ENCODE measurements at regions not wholly inside any gene's neighbourhood (a gene's known extent, or its start where the extent isn't known, plus 50 kb on each side); places are given as distances from the start of the nearest gene placed in this dataset.

- Histone ChIP-seq H3K4me3 (no peak overlapping the region), H3K9me3 (no peaks in the 10 kb centered on the region), H3K4me1 (peaks cover 21% of the 10 kb centered on the region), H3K27me3 (no peaks in the 10 kb centered on the region), H3K27ac (no peak overlapping the region), H3K36me3 (ENCODE audit: low read depth, missing control alignments) (no peaks in the 10 kb centered on the region)
- intact Hi-C loops (cut with DNase I; ENCODE audit: low total_unique reads), result no loop called here
- no peak for DNase-seq
- WGBS, 2 donors, result 64 to 83% methylated on average over 1 of the region's 1 CpG
- TF ChIP-seq, protein P1, sequence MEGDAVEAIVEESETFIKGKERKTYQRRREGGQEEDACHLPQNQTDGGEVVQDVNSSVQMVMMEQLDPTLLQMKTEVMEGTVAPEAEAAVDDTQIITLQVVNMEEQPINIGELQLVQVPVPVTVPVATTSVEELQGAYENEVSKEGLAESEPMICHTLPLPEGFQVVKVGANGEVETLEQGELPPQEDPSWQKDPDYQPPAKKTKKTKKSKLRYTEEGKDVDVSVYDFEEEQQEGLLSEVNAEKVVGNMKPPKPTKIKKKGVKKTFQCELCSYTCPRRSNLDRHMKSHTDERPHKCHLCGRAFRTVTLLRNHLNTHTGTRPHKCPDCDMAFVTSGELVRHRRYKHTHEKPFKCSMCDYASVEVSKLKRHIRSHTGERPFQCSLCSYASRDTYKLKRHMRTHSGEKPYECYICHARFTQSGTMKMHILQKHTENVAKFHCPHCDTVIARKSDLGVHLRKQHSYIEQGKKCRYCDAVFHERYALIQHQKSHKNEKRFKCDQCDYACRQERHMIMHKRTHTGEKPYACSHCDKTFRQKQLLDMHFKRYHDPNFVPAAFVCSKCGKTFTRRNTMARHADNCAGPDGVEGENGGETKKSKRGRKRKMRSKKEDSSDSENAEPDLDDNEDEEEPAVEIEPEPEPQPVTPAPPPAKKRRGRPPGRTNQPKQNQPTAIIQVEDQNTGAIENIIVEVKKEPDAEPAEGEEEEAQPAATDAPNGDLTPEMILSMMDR (IDR thresholded peaks at IDR 0.05), result no peak
- no peak for TF ChIP-seq POLR2A (IDR thresholded peaks at IDR 0.05)
Measured at GRCh38 chr11:130642994-130643393, 194.5 kb downstream of the ADAMTS15 start.

GRCh38 chr11:130644187-130644586 is 195.7 kb downstream of the ADAMTS15 start:
- Histone ChIP-seq H3K27ac (no peak overlapping the region), H3K9me3 (no peaks in the 10 kb centered on the region), H3K4me3 (no peak overlapping the region), H3K36me3 (ENCODE audit: low read depth, missing control alignments) (no peaks in the 10 kb centered on the region), H3K27me3 (no peaks in the 10 kb centered on the region), H3K4me1 (peaks cover 22% of the 10 kb centered on the region)
- TF ChIP-seq, protein P1 (IDR thresholded peaks at IDR 0.05), result no peak
- TF ChIP-seq POLR2A (IDR thresholded peaks at IDR 0.05), result no peak
- 53 to 62% methylated on average over 11 of the region's 11 CpGs for WGBS, 2 donors
- DNase-seq, result no peak
- intact Hi-C loops (cut with DNase I; ENCODE audit: low total_unique reads), result no loop called here

- no peaks in the 10 kb centered on the region for H3K36me3 ChIP-seq (ENCODE audit: low read depth, missing control alignments)
- no peaks in the 10 kb centered on the region for H3K9me3 ChIP-seq
- peaks cover 23% of the 10 kb centered on the region for H3K4me1 ChIP-seq
- 91 to 93% methylated on average over 10 of the region's 10 CpGs for WGBS, 2 donors
- no peak for TF ChIP-seq POLR2A (IDR thresholded peaks at IDR 0.05)
- TF ChIP-seq, protein P1 (IDR thresholded peaks at IDR 0.05), result no peak
- no peak overlapping the region for H3K4me3 ChIP-seq
- H3K27me3 ChIP-seq, result no peaks in the 10 kb centered on the region
- no peak for DNase-seq
- intact Hi-C loops (cut with DNase I; ENCODE audit: low total_unique reads), result no loop called here
- no peak overlapping the region for H3K27ac ChIP-seq
Measured at GRCh38 chr11:130645164-130645842, 196.9 kb downstream of the ADAMTS15 start.

- H3K27me3 ChIP-seq, result no peaks in the 10 kb centered on the region
- H3K4me3 ChIP-seq, result no peak overlapping the region
- DNase-seq, result no peak
- H3K36me3 ChIP-seq (ENCODE audit: low read depth, missing control alignments), result no peaks in the 10 kb centered on the region
- 86 to 93% methylated on average over 6 of the region's 6 CpGs for WGBS, 2 donors
- no peak overlapping the region for H3K27ac ChIP-seq
- intact Hi-C loops (cut with DNase I; ENCODE audit: low total_unique reads), result no loop called here
- no peaks in the 10 kb centered on the region for H3K9me3 ChIP-seq
- TF ChIP-seq POLR2A (IDR thresholded peaks at IDR 0.05), result no peak
- TF ChIP-seq, protein P1 (IDR thresholded peaks at IDR 0.05), result no peak
- peaks cover 23% of the 10 kb centered on the region for H3K4me1 ChIP-seq
Measured at GRCh38 chr11:130645843-130646197, 197.4 kb downstream of the ADAMTS15 start.

- Histone ChIP-seq H3K27me3 (no peaks in the 10 kb centered on the region), H3K4me1 (peaks cover 23% of the 10 kb centered on the region), H3K9me3 (no peaks in the 10 kb centered on the region), H3K4me3 (no peak overlapping the region), H3K27ac (no peak overlapping the region), H3K36me3 (ENCODE audit: low read depth, missing control alignments) (no peaks in the 10 kb centered on the region)
- 61 to 66% methylated on average over 3 of the region's 3 CpGs for WGBS, 2 donors
- TF ChIP-seq, protein P1 (IDR thresholded peaks at IDR 0.05), result no peak
- no peak for TF ChIP-seq POLR2A (IDR thresholded peaks at IDR 0.05)
- intact Hi-C loops (cut with DNase I; ENCODE audit: low total_unique reads), result no loop called here
- DNase-seq, result no peak
Measured at GRCh38 chr11:130646881-130647280, 198.4 kb downstream of the ADAMTS15 start.
